HG03521 (cell line): ENCODE measurements at regions not wholly inside any gene's neighbourhood (a gene's known extent, or its start where the extent isn't known, plus 50 kb on each side); places are given as distances from the start of the nearest gene placed in this dataset.

Source experiments
- ATAC-seq: cut with Tn5 transposase; IDR thresholded peaks from one replicate; pipeline ENCODE4 v1.9.1; 2021; ENCODE audit warnings: mild to moderate bottlenecking, moderate library complexity; ENCODE audit not compliant: unreplicated experiment

GRCh38 chr21:38944903-38945302, 139.2 kb downstream of the ETS2 start:
- ATAC-seq = no peak

- ATAC-seq = no peak
Measured at GRCh38 chr21:38944402-38944801, 138.7 kb downstream of the ETS2 start.

GRCh38 chr21:38942748-38943211, 137.1 kb downstream of the ETS2 start:
- ATAC-seq = no peak

DNA sequence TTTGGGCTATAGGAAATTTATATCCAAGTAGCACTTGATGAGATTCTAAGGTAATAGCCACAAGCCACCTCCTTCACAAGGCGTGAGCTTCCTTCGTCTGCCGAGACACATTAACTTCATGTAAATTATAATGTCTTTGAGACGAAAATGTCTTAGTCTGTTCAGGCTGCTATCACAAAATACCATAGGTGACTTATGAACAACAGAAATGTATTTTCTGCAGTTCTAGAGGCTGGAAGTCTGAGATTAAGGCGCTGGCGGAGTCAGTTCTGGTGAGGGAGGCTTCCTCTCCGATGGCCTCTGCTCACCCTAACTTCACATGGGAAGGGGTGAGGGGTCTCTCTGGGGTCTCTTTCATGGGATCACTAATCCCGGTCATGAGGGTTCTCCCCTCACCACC, 133.0 kb downstream of the ETS2 start:
- ATAC-seq = no peak

GRCh38 chr21:38938343-38938742, 132.6 kb downstream of the ETS2 start:
- no peak for ATAC-seq

DNA sequence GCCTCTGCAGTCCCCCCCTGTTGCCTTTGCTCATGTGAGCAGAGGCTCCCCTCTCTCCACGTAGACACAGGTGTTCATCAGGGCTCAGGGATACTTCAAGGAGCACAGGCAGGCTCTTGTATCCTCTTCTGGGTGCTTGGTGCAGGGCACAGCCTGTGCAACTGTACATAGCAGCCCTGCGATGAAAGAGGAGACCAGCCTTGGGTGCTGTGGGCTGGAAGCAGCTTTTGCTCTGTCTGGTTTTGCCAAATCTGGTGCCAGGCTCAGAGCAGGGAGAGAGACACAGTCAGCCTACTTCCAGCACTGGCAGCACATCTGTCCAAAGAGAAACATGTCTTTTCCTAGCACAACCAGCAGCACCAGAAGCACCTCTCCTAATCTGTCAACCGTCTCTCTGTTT, 132.1 kb downstream of the ETS2 start:
- ATAC-seq = no peak

DNA sequence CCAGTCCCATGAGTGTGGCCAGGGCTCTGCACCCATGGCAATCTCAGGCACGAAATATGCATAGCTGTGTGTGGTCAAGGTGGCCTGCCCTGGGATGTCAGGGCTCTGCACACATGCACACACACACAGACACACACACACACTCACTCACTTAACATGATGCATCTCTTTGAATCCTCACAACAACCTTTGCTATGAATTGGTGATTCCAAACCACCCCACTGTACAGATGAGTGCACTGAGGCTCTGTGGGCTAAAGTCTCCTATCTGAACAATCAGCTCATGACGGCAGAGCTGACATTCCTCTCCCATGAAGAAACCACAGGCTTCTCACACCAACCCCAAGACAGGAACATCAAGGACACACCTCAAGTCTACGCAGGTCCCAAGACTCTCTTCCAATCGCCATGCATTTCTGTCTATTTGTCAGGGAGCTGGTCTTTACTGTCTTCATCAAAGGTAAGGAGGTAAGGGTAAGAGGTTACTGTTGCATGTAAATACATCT, 131.6 kb downstream of the ETS2 start:
- no peak for ATAC-seq

DNA sequence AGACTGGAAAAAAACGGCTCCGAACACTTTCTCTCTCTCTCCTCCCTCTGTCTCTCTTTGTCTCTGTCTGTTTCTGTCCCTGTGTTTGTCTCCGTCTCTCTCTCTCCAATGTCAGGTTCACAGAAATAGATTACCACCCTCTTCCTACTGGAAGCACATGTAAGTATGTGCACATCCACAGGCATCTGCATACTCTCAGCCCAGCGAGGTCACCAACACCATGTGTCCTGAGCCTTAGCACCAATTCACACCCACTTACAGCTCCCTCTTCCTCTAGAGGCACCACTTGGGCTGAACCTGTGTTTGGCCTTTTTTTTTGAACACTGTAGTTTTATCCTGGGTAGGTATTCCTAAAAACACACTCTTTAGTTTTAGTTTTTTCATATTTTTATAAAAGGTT, 130.5 kb downstream of the ETS2 start:
- ATAC-seq = no peak

GRCh38 chr21:38933731-38934130, 128.0 kb downstream of the ETS2 start:
- no peak for ATAC-seq

DNA sequence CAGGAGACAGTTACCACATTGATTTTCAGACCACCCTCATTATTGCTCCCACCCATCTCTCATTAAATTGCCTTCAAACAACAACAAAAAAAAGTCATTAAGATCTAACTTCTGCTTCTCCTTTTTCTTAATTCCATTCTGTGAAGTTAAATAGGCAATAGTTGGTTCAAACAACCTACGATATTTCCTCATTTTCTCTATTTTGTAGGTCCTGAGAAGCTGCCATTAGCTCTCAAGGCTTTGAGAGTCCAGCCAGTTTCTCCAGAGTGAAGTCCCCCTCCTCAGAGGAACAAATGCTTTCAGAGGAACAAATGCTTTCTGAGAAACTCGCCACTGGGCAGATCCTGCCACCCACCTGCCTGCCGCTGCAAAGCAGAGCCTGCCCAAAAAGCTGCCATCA, 125.6 kb downstream of the ETS2 start:
- no peak for ATAC-seq

- no peak for ATAC-seq
Measured at GRCh38 chr21:38930853-38931252, 125.1 kb downstream of the ETS2 start.

- no peak for ATAC-seq
Measured at GRCh38 chr21:38930066-38930465, 124.3 kb downstream of the ETS2 start.

- ATAC-seq = no peak
Measured at GRCh38 chr21:38929652-38930051, 123.9 kb downstream of the ETS2 start.

DNA sequence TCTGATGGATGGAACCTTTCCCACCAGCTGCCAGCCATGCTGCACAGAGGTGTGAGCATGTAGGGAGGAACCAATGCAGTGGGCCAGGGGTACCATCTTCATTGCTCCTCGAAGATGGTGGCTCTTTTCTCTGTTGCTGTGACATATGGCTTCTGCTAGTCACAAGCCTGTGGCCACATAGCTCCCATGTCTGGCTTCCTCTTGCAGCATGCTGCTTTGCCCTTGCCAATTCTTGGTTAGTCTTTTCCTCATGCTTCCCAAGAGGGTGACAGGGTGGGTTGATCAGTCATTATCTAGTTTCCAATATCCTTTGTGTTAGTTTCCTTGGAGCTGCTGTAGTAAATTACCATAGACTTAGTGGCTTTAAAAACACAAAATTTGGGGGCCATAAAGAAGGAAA, 123.4 kb downstream of the ETS2 start:
- no peak for ATAC-seq

DNA sequence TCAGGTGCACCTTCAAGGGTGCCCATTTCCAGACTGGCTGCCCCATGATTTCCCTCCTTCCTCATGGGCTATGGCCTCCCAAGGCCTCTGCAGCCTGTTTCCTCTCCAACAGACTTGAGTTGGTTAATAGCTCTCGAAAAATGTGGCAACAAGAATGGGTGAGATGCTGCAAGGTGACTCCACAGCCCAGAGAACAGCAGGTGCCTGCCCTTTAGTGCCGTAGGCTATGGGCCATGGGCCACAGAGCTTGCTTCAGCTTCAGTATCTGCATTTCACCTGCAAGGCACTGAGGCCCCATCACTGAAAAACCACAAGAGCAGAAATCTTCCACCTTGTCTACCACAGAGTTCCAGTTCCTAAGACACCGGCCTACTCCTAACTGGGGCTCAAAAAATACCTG, 122.0 kb downstream of the ETS2 start:
- no peak for ATAC-seq

- ATAC-seq = no peak
Measured at GRCh38 chr21:38925923-38926322, 120.2 kb downstream of the ETS2 start.

DNA sequence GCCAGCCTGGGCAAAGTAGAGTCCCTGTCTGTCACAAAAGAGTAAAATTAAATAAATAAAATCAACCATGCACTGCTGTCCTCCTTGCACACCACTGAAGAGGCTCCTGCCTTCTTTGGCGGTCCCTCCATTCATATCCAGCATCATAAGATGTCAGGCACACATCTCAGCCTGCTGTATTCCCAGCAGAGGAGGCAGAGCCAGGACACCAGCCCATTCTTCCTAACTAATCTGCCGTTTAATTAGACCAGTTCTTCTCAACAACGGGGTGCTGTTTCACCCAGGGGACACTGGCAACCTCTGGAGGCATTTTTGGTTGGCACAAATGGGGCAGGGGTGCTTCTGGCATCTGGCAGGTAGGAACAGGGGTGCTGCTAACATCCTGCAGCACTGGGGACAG, 119.7 kb downstream of the ETS2 start:
- ATAC-seq = no peak

DNA sequence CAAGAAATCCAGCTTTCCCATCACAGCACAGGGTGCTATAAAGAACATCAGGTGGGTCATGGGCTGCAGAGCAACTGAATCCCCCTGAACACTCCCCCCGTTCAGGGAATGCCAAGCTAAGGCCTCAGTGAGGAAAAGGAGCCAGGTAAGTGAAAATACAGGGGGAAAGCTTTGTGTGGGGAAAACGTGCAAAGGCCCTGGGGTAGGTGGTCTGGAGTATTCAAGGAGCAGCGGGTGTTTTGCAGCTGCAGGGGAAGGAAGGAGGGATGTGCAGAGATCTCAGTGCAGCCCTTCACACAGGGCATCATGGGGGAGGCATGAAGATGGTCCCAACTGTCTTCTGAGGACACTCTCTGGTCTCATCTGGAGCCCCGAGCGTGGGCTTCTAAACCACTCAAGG, 119.2 kb downstream of the ETS2 start:
- no peak for ATAC-seq

GRCh38 chr21:38923429-38923828, 117.7 kb downstream of the ETS2 start:
- ATAC-seq = no peak

DNA sequence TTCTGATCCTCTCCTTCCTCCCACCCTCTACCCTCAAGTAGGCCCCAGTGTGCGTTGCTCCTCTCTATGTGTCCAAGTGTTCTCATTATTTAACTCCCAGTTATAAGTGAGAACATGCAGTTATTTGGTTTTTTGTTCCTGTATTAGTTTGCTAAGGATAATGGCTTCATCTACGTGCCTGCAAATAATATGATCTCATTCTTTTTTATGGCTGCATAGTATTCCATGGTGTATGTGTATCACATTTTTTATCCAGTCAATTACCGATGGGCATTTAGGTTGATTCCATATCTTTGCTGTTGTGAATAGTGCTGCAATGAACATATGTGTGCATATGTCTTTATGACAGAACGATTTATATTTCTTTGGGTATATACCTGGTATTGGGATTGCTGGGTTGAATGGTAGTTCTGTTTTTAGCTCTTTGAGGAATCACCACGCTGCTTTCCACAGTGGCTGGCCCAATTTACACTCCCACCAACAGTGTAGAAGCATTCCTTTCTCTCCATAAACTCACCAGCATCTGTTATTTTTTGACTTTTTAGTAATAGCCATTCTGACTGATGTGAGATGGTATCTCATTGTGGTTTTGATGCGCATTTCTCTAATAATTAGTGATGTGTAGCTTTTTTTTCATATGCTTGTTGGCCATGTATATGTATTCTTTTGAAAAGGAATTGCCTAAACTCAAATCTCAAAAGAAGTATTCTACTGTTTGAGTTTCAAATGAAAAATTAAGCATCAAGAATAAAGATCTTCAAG, 116.9 kb downstream of the ETS2 start:
- no peak for ATAC-seq

- ATAC-seq = no peak
Measured at GRCh38 chr21:38921511-38922251, 116.0 kb downstream of the ETS2 start.
